Keratinocyte (primary cell): ENCODE measurements at regions not wholly inside any gene's neighbourhood (a gene's known extent, or its start where the extent isn't known, plus 50 kb on each side); places are given as distances from the start of the nearest gene placed in this dataset.
"Not testable (repeated sequence)": the region's sequence is repeated elsewhere in the genome, so short reads cannot be mapped to it uniquely, and the experiment has no call there.

Experiments
- DNase-seq: peaks from one replicate; pipeline ENCODE4 v3.0.0-alpha.2; 2011; ENCODE audit warnings: low read depth, missing footprints, low spot score
- FAIRE-seq: peaks from 2 replicates; lab custom pipeline; 2011; peaks lifted over from hg19 to GRCh38; lab: Jason Lieb, UNC
- H2AFZ ChIP-seq: 2 replicates; pipeline ENCODE4 v1.6.0; 2012; ENCODE audit warnings: low read length, control low read depth, inconsistent platforms; ENCODE audit not compliant: control insufficient read depth
- H3K27ac ChIP-seq: 2 replicates; pipeline ENCODE4 v1.5.1; 2011; ENCODE audit warnings: low read length; ENCODE audit not compliant: control insufficient read depth, insufficient read depth
- H3K27me3 ChIP-seq: 3 replicates; pipeline ENCODE4 v1.6.0; 2011; ENCODE audit warnings: low read length; ENCODE audit not compliant: control insufficient read depth, insufficient read depth; ENCODE audit errors: extremely low read depth
- H3K36me3 ChIP-seq, 2 experiments: 2 replicates in 1 of 2; 3 replicates in 1 of 2; pipeline ENCODE4 v1.5.1; 2011; ENCODE audit warnings: low read length in 2 of 2, mild to moderate bottlenecking in 1 of 2; ENCODE audit not compliant: control insufficient read depth in 2 of 2, insufficient read depth in 2 of 2; ENCODE audit errors: extremely low read depth in 1 of 2
- H3K4me1 ChIP-seq: 3 replicates; pipeline ENCODE4 v1.5.1; 2011; ENCODE audit warnings: low read length; ENCODE audit not compliant: control insufficient read depth, insufficient read depth; ENCODE audit errors: extremely low read depth
- H3K4me2 ChIP-seq: 3 replicates; pipeline ENCODE4 v1.6.0; 2011; ENCODE audit warnings: low read depth, low read length; ENCODE audit not compliant: control insufficient read depth, insufficient read depth; ENCODE audit errors: extremely low read depth
- H3K4me3 ChIP-seq, 3 experiments: fragments of 200-600 bp in 1 of 3; sonication (generic) in 1 of 3; 2 replicates in 2 of 3; 3 replicates in 1 of 3; pipeline ENCODE4 v1.5.1; 2011 to 2016; ENCODE audit warnings: low read length in 3 of 3, mild to moderate bottlenecking in 3 of 3, control low read depth in 2 of 3, inconsistent platforms in 1 of 3, low read depth in 1 of 3, mixed read lengths in 1 of 3, mixed run types in 1 of 3, moderate library complexity in 1 of 3; ENCODE audit not compliant: control insufficient read depth in 2 of 3, insufficient read depth in 2 of 3; ENCODE audit errors: extremely low read depth in 1 of 3
- H3K79me2 ChIP-seq: 2 replicates; pipeline ENCODE4 v1.6.0; 2012; ENCODE audit warnings: low read length; ENCODE audit not compliant: control insufficient read depth, insufficient read depth
- H3K9ac ChIP-seq: 3 replicates; pipeline ENCODE4 v1.6.0; 2011; ENCODE audit warnings: low read length; ENCODE audit not compliant: control insufficient read depth, insufficient read depth; ENCODE audit errors: extremely low read depth
- H3K9me1 ChIP-seq: 3 replicates; pipeline ENCODE4 v1.6.0; 2011; ENCODE audit warnings: low read length; ENCODE audit not compliant: control insufficient read depth, insufficient read depth; ENCODE audit errors: extremely low read depth
- H3K9me3 ChIP-seq: 2 replicates; pipeline ENCODE4 v1.5.1; 2012; ENCODE audit warnings: low read depth, low read length; ENCODE audit not compliant: control insufficient read depth
- H4K20me1 ChIP-seq: 3 replicates; pipeline ENCODE4 v1.6.0; 2011; ENCODE audit warnings: low read length; ENCODE audit not compliant: control insufficient read depth, insufficient read depth; ENCODE audit errors: extremely low read depth
- CTCF ChIP-seq, 3 experiments: IDR thresholded peaks in 1 of 3; conservative IDR thresholded peaks in 1 of 3; optimal IDR thresholded peaks in 1 of 3; 2 replicates in 2 of 3; 3 replicates in 1 of 3; pipeline versions ENCODE3 to v1.5.1; 2011; ENCODE audit warnings: low read length in 3 of 3, mild to moderate bottlenecking in 3 of 3, moderate library complexity in 2 of 3, control low read depth in 1 of 3, inconsistent platforms in 1 of 3; ENCODE audit not compliant: insufficient read depth in 2 of 3; ENCODE audit errors: extremely low read depth in 1 of 3
- EZH2 ChIP-seq: IDR thresholded peaks from one replicate; pipeline ENCODE4 v1.6.1; 2012; ENCODE audit warnings: inconsistent platforms, mild to moderate bottlenecking, low read length, moderate library complexity
- dilution Hi-C: fragments of 300-500 bp; cut with MboI; formaldehyde crosslinking; loops from one replicate; pipeline ENCODE4 v1.7.0; 2020; ENCODE audit warnings: low sequenced_read_pairs; ENCODE audit not compliant: extremely low pct_ligation_motif_present

GRCh38 chr15:60172143-60172542 is 168.0 kb downstream of the FOXB1 start:
- dilution Hi-C loops: no loop called here
- Histone ChIP-seq H4K20me1 (no peaks in the 10 kb centered on the region), H3K9me1 (no peaks in the 10 kb centered on the region), H3K79me2 (no peaks in the 10 kb centered on the region), H3K27ac (no peak overlapping the region), H3K36me3 (no peaks in the 10 kb centered on the region), H3K9me3 (no peaks in the 10 kb centered on the region), H2AFZ (no peak overlapping the region), H3K9ac (no peak overlapping the region), H3K4me3 (no peak overlapping the region), H3K4me2 (peak overlapping the region; percentile 23), H3K4me1 (peaks cover 18% of the 10 kb centered on the region), H3K27me3 (no peaks in the 10 kb centered on the region)
- TF ChIP-seq EZH2: no peak
- TF ChIP-seq CTCF (optimal IDR thresholded peaks at IDR 0.05 in 1 of 3, IDR thresholded peaks at IDR 0.05 in 1 of 3, conservative IDR thresholded peaks at IDR 0.05 in 1 of 3; ENCODE audit: extremely low read depth in 1 of 3, insufficient read depth in 2 of 3, low read length in 3 of 3): no peak
- FAIRE-seq (no peak), DNase-seq (no peak)

- DNase-seq (peak; percentile 7), FAIRE-seq (peak; percentile 48)
- Histone ChIP-seq H3K79me2 (no peaks in the 10 kb centered on the region), H4K20me1 (no peaks in the 10 kb centered on the region), H3K9me3 (no peaks in the 10 kb centered on the region), H3K4me1 (peaks cover 9% of the 10 kb centered on the region), H3K9me1 (no peaks in the 10 kb centered on the region), H3K27ac (no peak overlapping the region), H2AFZ (no peak overlapping the region), H3K4me2 (no peak overlapping the region), H3K36me3 (no peaks in the 10 kb centered on the region), H3K27me3 (peaks cover 3% of the 10 kb centered on the region), H3K4me3 (no peak overlapping the region), H3K9ac (no peak overlapping the region)
- TF ChIP-seq EZH2 (no peak), CTCF (optimal IDR thresholded peaks at IDR 0.05 in 1 of 3, IDR thresholded peaks at IDR 0.05 in 1 of 3, conservative IDR thresholded peaks at IDR 0.05 in 1 of 3; ENCODE audit: extremely low read depth in 1 of 3, insufficient read depth in 2 of 3, low read length in 3 of 3) (peak in 2 of 3 experiments; percentile 76 to 77)
- dilution Hi-C loops: no loop called here
These were observed 175.8 kb downstream of the FOXB1 start for GRCh38 chr15:60179786-60180391.

- H3K4me1 ChIP-seq: peaks cover 12% of the 10 kb centered on the region
- H3K4me3 ChIP-seq, H3K9me3 ChIP-seq, H3K4me2 ChIP-seq, H3K9ac ChIP-seq, H3K9me1 ChIP-seq, DNase-seq, H4K20me1 ChIP-seq, H3K27me3 ChIP-seq, H2AFZ ChIP-seq, H3K36me3 ChIP-seq, H3K79me2 ChIP-seq, dilution Hi-C loops, H3K27ac ChIP-seq, FAIRE-seq: not testable (repeated sequence)
These were observed 177.8 kb downstream of the FOXB1 start for GRCh38 chr15:60181957-60182356.
